ENCODE measurements at regions not wholly inside any gene's neighbourhood (a gene's known extent, or its start where the extent isn't known, plus 50 kb on each side); places are given as distances from the start of the nearest gene placed in this dataset.
A peak's percentile ranks its signal among the peaks of the same experiment; 100 is the strongest.

DNA sequence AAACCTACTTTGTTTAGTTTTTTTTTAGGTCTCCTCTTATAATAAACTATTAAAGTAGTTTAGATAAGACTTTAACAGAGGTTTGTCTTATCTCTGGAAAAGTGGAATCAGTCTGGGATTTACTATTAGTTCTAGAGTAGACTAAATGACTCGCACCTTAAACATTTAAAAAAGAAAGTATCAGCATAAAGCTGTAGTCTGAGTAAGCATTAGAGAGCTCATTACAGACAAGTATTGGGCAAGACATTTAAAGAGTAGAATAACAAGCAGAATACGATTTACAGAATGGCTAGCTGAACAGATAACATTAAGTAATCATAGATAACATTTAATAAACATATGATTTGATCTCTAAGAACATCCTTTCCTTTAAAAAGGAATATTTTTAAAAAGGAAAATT, 226.0 kb upstream of the DMAC1 start:
- peaks cover 12% of the 10 kb centered on the region for H3K4me1 ChIP-seq

DNA sequence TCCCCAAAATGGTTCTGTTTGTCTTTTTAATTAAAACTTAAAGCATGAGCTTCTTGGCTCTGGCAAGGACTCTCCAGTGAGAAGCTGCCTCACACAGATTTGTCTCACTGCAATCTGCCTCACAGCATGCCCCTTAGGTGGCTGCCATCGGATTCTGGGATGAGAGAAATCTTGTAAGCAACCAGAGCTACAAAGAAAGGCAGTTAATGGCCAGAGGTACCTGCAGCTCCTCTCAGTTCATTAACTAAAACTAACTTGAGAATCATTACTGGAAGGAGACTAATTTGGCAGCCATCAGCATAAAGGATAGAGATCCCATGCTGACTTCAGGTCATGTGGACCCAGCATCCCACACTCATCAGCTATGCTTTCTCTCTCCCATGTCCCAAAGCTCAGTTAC, 220.6 kb upstream of the DMAC1 start:
- Histone ChIP-seq H3K4me3 (no peak overlapping the region), H3K36me3 (no peaks in the 10 kb centered on the region), H3K27ac (peak overlapping the region; percentile 23), H3K79me2 (ENCODE audit: low read depth) (no peaks in the 10 kb centered on the region), H3K9ac (no peak overlapping the region), H3K4me2 (no peak overlapping the region), H3K4me1 (peaks cover 9% of the 10 kb centered on the region), H3F3A (ENCODE audit: low read depth) (peaks cover 8% of the 10 kb centered on the region), H3K27me3 (no peaks in the 10 kb centered on the region), H4K20me1 (ENCODE audit: low read depth) (no peaks in the 10 kb centered on the region), H3K9me3 (ENCODE audit: low read depth) (no peaks in the 10 kb centered on the region), H2AFZ (replicated peaks) (peak overlapping the region; percentile 72)
- no peaks in the 10 kb centered on the region for H3K36me3 Mint-ChIP-seq
- H3K27ac Mint-ChIP-seq: no peak overlapping the region
- H3K4me3 Mint-ChIP-seq: no peak overlapping the region
- H3K9me3 Mint-ChIP-seq: no peaks in the 10 kb centered on the region
- TF ChIP-seq, protein P1, sequence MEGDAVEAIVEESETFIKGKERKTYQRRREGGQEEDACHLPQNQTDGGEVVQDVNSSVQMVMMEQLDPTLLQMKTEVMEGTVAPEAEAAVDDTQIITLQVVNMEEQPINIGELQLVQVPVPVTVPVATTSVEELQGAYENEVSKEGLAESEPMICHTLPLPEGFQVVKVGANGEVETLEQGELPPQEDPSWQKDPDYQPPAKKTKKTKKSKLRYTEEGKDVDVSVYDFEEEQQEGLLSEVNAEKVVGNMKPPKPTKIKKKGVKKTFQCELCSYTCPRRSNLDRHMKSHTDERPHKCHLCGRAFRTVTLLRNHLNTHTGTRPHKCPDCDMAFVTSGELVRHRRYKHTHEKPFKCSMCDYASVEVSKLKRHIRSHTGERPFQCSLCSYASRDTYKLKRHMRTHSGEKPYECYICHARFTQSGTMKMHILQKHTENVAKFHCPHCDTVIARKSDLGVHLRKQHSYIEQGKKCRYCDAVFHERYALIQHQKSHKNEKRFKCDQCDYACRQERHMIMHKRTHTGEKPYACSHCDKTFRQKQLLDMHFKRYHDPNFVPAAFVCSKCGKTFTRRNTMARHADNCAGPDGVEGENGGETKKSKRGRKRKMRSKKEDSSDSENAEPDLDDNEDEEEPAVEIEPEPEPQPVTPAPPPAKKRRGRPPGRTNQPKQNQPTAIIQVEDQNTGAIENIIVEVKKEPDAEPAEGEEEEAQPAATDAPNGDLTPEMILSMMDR (IDR thresholded peaks at IDR 0.05): no peak
- no peak for TF ChIP-seq EZH2 (IDR thresholded peaks at IDR 0.05)
- no peak for TF ChIP-seq EZH2phosphoT487 (IDR thresholded peaks at IDR 0.05)
- no peaks in the 10 kb centered on the region for H3K4me1 Mint-ChIP-seq
- peak; percentile 27 for DNase-seq (ENCODE audit: low spot score)
- H3K27me3 Mint-ChIP-seq (ENCODE audit: insufficient read depth, low read depth): no peaks in the 10 kb centered on the region

More for the DNA sequence above, 226.0 kb upstream of the DMAC1 start:
- Histone ChIP-seq H3K27me3 (no peaks in the 10 kb centered on the region), H3K79me2 (ENCODE audit: low read depth) (no peaks in the 10 kb centered on the region), H3K4me2 (no peak overlapping the region), H3K9me3 (ENCODE audit: low read depth) (no peaks in the 10 kb centered on the region), H4K20me1 (ENCODE audit: low read depth) (no peaks in the 10 kb centered on the region), H3K27ac (no peak overlapping the region), H3K4me3 (no peak overlapping the region), H3F3A (ENCODE audit: low read depth) (no peaks in the 10 kb centered on the region), H3K9ac (no peak overlapping the region), H2AFZ (replicated peaks) (no peak overlapping the region), H3K36me3 (no peaks in the 10 kb centered on the region)
- Mint-ChIP-seq H3K4me3 (no peak overlapping the region), H3K4me1 (peaks cover 9% of the 10 kb centered on the region), H3K27ac (no peak overlapping the region), H3K9me3 (no peaks in the 10 kb centered on the region), H3K27me3 (ENCODE audit: insufficient read depth, low read depth) (peaks cover 2% of the 10 kb centered on the region), H3K36me3 (no peaks in the 10 kb centered on the region)
- no peak for TF ChIP-seq EZH2phosphoT487 (IDR thresholded peaks at IDR 0.05)
- TF ChIP-seq, protein P1 (IDR thresholded peaks at IDR 0.05): no peak
- no peak for TF ChIP-seq EZH2 (IDR thresholded peaks at IDR 0.05)
- DNase-seq (ENCODE audit: low spot score): no peak

DNA sequence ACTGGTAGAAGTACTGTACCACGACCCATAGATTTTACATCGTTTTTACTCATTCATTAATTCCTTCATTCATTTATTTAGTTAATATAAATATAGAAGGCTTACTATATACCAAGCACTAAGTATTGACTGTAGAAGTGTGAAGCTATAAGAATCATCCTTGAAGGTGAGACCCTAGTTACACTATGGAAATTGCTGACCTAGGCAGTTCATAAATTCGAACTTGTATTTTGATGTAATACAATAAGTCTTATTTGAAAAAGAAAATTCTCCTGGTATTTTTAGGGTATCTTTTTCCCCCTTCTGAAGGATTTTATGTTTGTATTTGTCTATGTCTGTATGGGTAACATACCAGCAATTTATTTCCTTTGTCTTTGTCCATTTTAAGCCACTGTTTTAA, 220.1 kb upstream of the DMAC1 start:
- Histone ChIP-seq H4K20me1 (ENCODE audit: low read depth) (no peaks in the 10 kb centered on the region), H3K79me2 (ENCODE audit: low read depth) (no peaks in the 10 kb centered on the region), H3K36me3 (no peaks in the 10 kb centered on the region), H3F3A (ENCODE audit: low read depth) (peaks cover 8% of the 10 kb centered on the region), H3K4me2 (no peak overlapping the region), H3K4me3 (no peak overlapping the region), H2AFZ (replicated peaks) (no peak overlapping the region), H3K27me3 (no peaks in the 10 kb centered on the region), H3K4me1 (peaks cover 9% of the 10 kb centered on the region), H3K9me3 (ENCODE audit: low read depth) (no peaks in the 10 kb centered on the region), H3K27ac (no peak overlapping the region), H3K9ac (no peak overlapping the region)
- no peak for TF ChIP-seq EZH2phosphoT487 (IDR thresholded peaks at IDR 0.05)
- no peak for TF ChIP-seq EZH2 (IDR thresholded peaks at IDR 0.05)
- TF ChIP-seq, protein P1 (IDR thresholded peaks at IDR 0.05): no peak
- H3K27ac Mint-ChIP-seq: no peak overlapping the region
- no peak overlapping the region for H3K4me3 Mint-ChIP-seq
- no peaks in the 10 kb centered on the region for H3K36me3 Mint-ChIP-seq
- no peaks in the 10 kb centered on the region for H3K9me3 Mint-ChIP-seq
- no peak for DNase-seq (ENCODE audit: low spot score)
- H3K4me1 Mint-ChIP-seq: no peaks in the 10 kb centered on the region
- no peaks in the 10 kb centered on the region for H3K27me3 Mint-ChIP-seq (ENCODE audit: insufficient read depth, low read depth)
